ENCODE measurements at regions not wholly inside any gene's neighbourhood (a gene's known extent, or its start where the extent isn't known, plus 50 kb on each side); places are given as distances from the start of the nearest gene placed in this dataset.

DNA sequence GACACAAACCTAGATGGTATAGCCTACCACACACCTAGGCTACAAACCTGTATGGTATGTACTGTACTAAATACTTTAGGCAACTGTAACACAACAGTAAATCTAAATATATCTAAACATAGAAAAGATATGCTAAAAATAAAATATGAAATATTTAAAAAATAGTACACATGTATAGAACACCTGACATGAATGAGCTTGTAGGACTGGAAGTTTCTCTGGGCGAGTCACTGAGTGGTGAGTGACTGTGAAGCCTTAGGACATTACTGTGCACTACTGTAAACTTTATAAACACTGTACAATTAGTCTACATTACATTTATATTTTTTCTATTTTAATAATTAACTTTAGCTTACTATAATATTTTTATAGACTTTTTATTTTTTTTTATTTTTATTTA is 1301.3 kb downstream of the FAM181B start:
- Histone ChIP-seq H3K27ac (no peak overlapping the region), H3K27me3 (no peaks in the 10 kb centered on the region), H3K4me1 (ENCODE audit: insufficient read depth) (no peaks in the 10 kb centered on the region), H3K4me3 (no peak overlapping the region), H3K9me3 (no peaks in the 10 kb centered on the region), H3K36me3 (no peaks in the 10 kb centered on the region)
- 88 to 97% (median 90%) methylated on average over 1 of the region's 1 CpG for WGBS, 3 donors
- intact Hi-C loops (cut with DNase I): no loop called here
- no peak for DNase-seq
- TF ChIP-seq POLR2A (IDR thresholded peaks at IDR 0.05): no peak
- TF ChIP-seq EP300 (IDR thresholded peaks at IDR 0.05): no peak
- TF ChIP-seq, protein P1, sequence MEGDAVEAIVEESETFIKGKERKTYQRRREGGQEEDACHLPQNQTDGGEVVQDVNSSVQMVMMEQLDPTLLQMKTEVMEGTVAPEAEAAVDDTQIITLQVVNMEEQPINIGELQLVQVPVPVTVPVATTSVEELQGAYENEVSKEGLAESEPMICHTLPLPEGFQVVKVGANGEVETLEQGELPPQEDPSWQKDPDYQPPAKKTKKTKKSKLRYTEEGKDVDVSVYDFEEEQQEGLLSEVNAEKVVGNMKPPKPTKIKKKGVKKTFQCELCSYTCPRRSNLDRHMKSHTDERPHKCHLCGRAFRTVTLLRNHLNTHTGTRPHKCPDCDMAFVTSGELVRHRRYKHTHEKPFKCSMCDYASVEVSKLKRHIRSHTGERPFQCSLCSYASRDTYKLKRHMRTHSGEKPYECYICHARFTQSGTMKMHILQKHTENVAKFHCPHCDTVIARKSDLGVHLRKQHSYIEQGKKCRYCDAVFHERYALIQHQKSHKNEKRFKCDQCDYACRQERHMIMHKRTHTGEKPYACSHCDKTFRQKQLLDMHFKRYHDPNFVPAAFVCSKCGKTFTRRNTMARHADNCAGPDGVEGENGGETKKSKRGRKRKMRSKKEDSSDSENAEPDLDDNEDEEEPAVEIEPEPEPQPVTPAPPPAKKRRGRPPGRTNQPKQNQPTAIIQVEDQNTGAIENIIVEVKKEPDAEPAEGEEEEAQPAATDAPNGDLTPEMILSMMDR (IDR thresholded peaks at IDR 0.05): no peak

DNA sequence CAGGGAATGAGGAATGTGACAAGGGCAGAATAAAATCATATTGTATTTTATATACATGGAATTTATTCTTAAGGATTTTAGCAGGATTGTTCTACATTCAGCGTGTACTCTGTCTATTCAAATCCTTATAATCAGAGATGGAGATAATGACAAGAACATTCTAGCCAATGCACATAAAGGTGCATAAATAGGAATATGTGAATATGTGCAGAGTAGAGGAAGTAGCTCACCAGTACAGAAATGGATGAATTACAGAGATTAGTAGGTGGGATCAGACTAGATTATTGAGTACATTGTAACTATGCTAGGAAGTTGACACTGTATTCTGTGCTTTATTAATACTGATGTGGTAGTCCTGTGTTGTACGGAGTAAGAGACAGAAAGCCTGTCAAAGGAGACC is 1308.8 kb downstream of the FAM181B start:
- no peak for DNase-seq
- intact Hi-C loops (cut with DNase I): no loop called here
- no peak overlapping the region for H3K27ac ChIP-seq
- no peak overlapping the region for H3K4me3 ChIP-seq
- H3K4me1 ChIP-seq (ENCODE audit: insufficient read depth): no peaks in the 10 kb centered on the region
- H3K27me3 ChIP-seq: no peaks in the 10 kb centered on the region
- 89 to 96% (median 95%) methylated on average over 2 of the region's 2 CpGs for WGBS, 3 donors
- H3K9me3 ChIP-seq: no peaks in the 10 kb centered on the region
- no peaks in the 10 kb centered on the region for H3K36me3 ChIP-seq
- TF ChIP-seq POLR2A (IDR thresholded peaks at IDR 0.05) (no peak), EP300 (IDR thresholded peaks at IDR 0.05) (no peak)
- TF ChIP-seq, protein P1 (IDR thresholded peaks at IDR 0.05): no peak

DNA sequence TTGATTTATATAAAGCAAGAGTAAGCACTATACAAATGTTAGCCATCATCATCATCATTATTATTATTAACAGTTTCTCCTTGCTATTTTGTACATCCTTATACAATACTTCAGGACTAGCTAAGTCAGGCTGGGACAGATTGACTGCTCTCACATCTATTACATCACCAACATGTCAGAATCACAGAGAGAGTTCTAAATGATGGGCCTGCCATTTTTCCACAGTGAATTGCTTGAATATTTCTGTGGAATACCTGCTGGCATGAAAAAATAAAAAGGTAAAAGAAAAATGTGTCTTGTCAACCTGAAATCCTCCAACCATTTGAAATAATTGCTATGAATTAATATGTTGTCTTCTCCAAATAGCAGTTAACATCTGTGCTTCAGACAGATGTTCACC is 1311.3 kb downstream of the FAM181B start:
- Histone ChIP-seq H3K4me3 (no peak overlapping the region), H3K9me3 (no peaks in the 10 kb centered on the region), H3K4me1 (ENCODE audit: insufficient read depth) (no peaks in the 10 kb centered on the region), H3K27ac (no peak overlapping the region), H3K27me3 (no peaks in the 10 kb centered on the region), H3K36me3 (no peaks in the 10 kb centered on the region)
- intact Hi-C loops (cut with DNase I): no loop called here
- TF ChIP-seq POLR2A (IDR thresholded peaks at IDR 0.05) (no peak), EP300 (IDR thresholded peaks at IDR 0.05) (no peak)
- TF ChIP-seq, protein P1 (IDR thresholded peaks at IDR 0.05): no peak
- DNase-seq: no peak

DNA sequence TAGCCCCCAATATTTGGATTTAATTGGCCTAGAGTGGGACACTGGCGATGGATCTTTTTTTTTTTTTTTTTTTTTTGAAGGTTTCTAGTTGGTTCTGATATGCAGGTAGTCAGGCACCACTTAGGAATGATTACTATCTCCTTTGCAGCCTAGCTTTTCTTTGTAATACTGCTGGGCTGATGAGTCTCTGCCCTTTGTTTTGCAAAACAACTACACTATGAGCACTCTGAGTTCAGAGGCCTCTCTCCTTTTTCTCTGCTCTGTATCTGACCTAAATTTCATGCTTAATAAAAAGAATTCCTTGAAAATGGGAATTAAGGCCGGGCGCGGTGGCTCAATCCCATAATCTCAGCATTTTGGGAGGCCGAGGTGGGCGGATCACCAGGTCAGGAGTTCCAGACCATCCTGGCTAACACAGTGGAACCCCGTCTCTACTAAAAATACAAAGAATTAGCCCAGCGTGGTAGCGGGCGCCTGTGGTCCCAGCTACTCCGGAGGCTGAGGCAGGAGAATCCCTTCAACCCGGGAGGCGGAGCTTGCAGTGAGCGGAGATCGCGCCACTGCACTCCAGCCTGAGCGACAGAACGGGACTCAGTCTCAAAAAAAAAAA is 1312.3 kb downstream of the FAM181B start:
- TF ChIP-seq, protein P1 (IDR thresholded peaks at IDR 0.05): no peak
- TF ChIP-seq EP300 (IDR thresholded peaks at IDR 0.05) (no peak), POLR2A (IDR thresholded peaks at IDR 0.05) (no peak)
- 94 to 96% (median 96%) methylated on average over 18 of the region's 18 CpGs for WGBS, 3 donors
- no peak overlapping the region for H3K27ac ChIP-seq

More for the DNA sequence above, 1312.3 kb downstream of the FAM181B start:
- DNase-seq: no peak
- H3K27me3 ChIP-seq: no peaks in the 10 kb centered on the region
- no peaks in the 10 kb centered on the region for H3K9me3 ChIP-seq
- no peak overlapping the region for H3K4me3 ChIP-seq
- H3K36me3 ChIP-seq: no peaks in the 10 kb centered on the region
- H3K4me1 ChIP-seq (ENCODE audit: insufficient read depth): no peaks in the 10 kb centered on the region
- intact Hi-C loops (cut with DNase I): no loop called here
